ENCODE measurements at regions not wholly inside any gene's neighbourhood (a gene's known extent, or its start where the extent isn't known, plus 50 kb on each side); places are given as distances from the start of the nearest gene placed in this dataset.

DNA sequence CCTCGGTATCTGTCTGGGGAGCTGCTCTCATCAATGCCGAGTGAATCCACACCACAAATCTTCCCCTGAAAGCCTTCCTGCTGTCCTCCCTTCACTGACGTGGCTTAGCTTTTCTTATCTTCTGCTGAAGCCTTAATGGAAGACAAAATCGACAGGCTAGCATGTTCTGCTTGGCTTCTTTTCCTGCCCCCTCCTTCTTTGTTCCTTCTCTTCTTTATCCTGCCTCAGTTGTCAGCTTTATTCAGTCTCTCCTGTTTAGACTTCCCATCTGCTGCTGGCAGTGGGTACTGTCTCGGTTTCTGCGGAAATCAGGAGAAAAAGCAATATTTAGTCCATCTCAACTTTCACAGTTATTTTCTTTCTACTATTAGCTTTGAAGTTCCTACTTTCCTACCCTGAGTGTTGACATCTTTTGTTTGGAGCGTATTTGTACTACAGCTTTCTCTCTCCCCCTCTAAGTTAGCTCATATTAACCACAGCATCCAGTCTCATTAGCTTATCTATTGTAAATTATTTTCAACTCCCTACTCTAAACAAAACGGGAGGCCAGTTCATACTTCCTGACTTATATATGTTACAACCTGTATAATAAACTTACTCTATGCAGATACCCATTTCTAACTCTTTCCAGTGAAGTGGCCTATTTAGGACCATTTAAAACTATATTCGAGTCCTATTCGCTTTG is 226.0 kb downstream of the DACT1 start:
- TF ChIP-seq CTCF (optimal IDR thresholded peaks at IDR 0.05 in 1 of 3, IDR thresholded peaks at IDR 0.05 in 1 of 3, conservative IDR thresholded peaks at IDR 0.05 in 1 of 3; ENCODE audit: extremely low read depth in 1 of 3, insufficient read depth in 2 of 3, low read length in 3 of 3): no peak
- no peak for TF ChIP-seq EZH2 (IDR thresholded peaks at IDR 0.05; ENCODE audit: low read length)

All from keratinocyte (primary cell).